Lower lobe of right lung (tissue), 2 donors: ENCODE measurements at regions not wholly inside any gene's neighbourhood (a gene's known extent, or its start where the extent isn't known, plus 50 kb on each side); places are given as distances from the start of the nearest gene placed in this dataset.

ENCODE experiments used
- ATAC-seq, 2 donors: fragments of 200-7000 bp; cut with Tn5 transposase; one replicate each; pipeline ENCODE4 v1.9.1; 2020 to 2022; ENCODE audit warnings: mild to moderate bottlenecking in 2 of 2, moderate library complexity in 2 of 2
- DNase-seq: peaks from one replicate; pipeline ENCODE4 v3.0.0-alpha.2; 2020
- H3K27ac ChIP-seq: fragments of 200-600 bp; one replicate; pipeline ENCODE4 v1.8.0; 2022
- H3K27me3 ChIP-seq: fragments of 200-600 bp; one replicate; pipeline ENCODE4 v1.8.0; 2022; ENCODE audit warnings: low read depth
- H3K36me3 ChIP-seq: fragments of 200-600 bp; one replicate; pipeline ENCODE4 v1.8.0; 2022; ENCODE audit warnings: mild to moderate bottlenecking
- H3K4me1 ChIP-seq: fragments of 200-600 bp; one replicate; pipeline ENCODE4 v1.8.0; 2022
- H3K4me3 ChIP-seq: fragments of 200-600 bp; one replicate; pipeline ENCODE4 v1.8.0; 2022; ENCODE audit warnings: mild to moderate bottlenecking
- H3K9me3 ChIP-seq: fragments of 200-600 bp; one replicate; pipeline ENCODE4 v1.8.0; 2022
- CTCF ChIP-seq: fragments of 200-600 bp; IDR thresholded peaks from one replicate; pipeline ENCODE4 v1.8.0; 2022; ENCODE audit warnings: antibody characterized with exemption, mild to moderate bottlenecking
- intact Hi-C: fragments of 100-400 bp; cut with DNase I; formaldehyde crosslinking; loops from one replicate; pipeline ENCODE4 v1.11.0; 2022
- donor health status: DM: no; HTN: yes; CAD: no; lungs with severe emphysema.

- intact Hi-C loops = no loop called here
- TF ChIP-seq CTCF = no peak
- Histone ChIP-seq H3K9me3 (no peaks in the 10 kb centered on the region), H3K4me3 (no peak overlapping the region), H3K4me1 (no peaks in the 10 kb centered on the region), H3K27me3 (no peaks in the 10 kb centered on the region), H3K36me3 (no peaks in the 10 kb centered on the region), H3K27ac (no peak overlapping the region)
- ATAC-seq (no peak), DNase-seq (no peak)
Measured at GRCh38 chr1:94362466-94363058, 55.6 kb upstream of the ABCD3 start.

- no peak for DNase-seq
- TF ChIP-seq CTCF = no peak
- no peak for ATAC-seq
- intact Hi-C loops = no loop called here
- Histone ChIP-seq H3K4me1 (no peaks in the 10 kb centered on the region), H3K9me3 (no peaks in the 10 kb centered on the region), H3K4me3 (no peak overlapping the region), H3K36me3 (no peaks in the 10 kb centered on the region), H3K27me3 (no peaks in the 10 kb centered on the region), H3K27ac (no peak overlapping the region)
Measured at GRCh38 chr1:94358630-94359599, 59.3 kb upstream of the ABCD3 start.

- H3K27me3 ChIP-seq = no peaks in the 10 kb centered on the region
- no peak overlapping the region for H3K27ac ChIP-seq
- no peaks in the 10 kb centered on the region for H3K9me3 ChIP-seq
- ATAC-seq = no peak
- no peaks in the 10 kb centered on the region for H3K36me3 ChIP-seq
- no peaks in the 10 kb centered on the region for H3K4me1 ChIP-seq
- no peak for TF ChIP-seq CTCF
- DNase-seq = no peak
- no peak overlapping the region for H3K4me3 ChIP-seq
- intact Hi-C loops = no loop called here
Measured at GRCh38 chr1:94357661-94358060, 60.5 kb upstream of the ABCD3 start.

GRCh38 chr1:94355485-94355980 lies 62.7 kb upstream of the ABCD3 start:
- Histone ChIP-seq H3K4me1 (no peaks in the 10 kb centered on the region), H3K4me3 (no peak overlapping the region), H3K36me3 (no peaks in the 10 kb centered on the region), H3K27ac (no peak overlapping the region), H3K27me3 (no peaks in the 10 kb centered on the region), H3K9me3 (no peaks in the 10 kb centered on the region)
- DNase-seq (no peak), ATAC-seq (no peak)
- no peak for TF ChIP-seq CTCF
- intact Hi-C loops = no loop called here

- H3K27ac ChIP-seq = no peak overlapping the region
- H3K9me3 ChIP-seq = no peaks in the 10 kb centered on the region
- no peak for TF ChIP-seq CTCF
- H3K27me3 ChIP-seq = no peaks in the 10 kb centered on the region
- no peaks in the 10 kb centered on the region for H3K4me1 ChIP-seq
- no peaks in the 10 kb centered on the region for H3K36me3 ChIP-seq
- ATAC-seq = no peak
- H3K4me3 ChIP-seq = no peak overlapping the region
- intact Hi-C loops = no loop called here
- no peak for DNase-seq
Measured at GRCh38 chr1:94351481-94351880, 66.7 kb upstream of the ABCD3 start.
